ENCODE measurements at regions not wholly inside any gene's neighbourhood (a gene's known extent, or its start where the extent isn't known, plus 50 kb on each side); places are given as distances from the start of the nearest gene placed in this dataset.
A peak's percentile ranks its signal among the peaks of the same experiment; 100 is the strongest.

DNA sequence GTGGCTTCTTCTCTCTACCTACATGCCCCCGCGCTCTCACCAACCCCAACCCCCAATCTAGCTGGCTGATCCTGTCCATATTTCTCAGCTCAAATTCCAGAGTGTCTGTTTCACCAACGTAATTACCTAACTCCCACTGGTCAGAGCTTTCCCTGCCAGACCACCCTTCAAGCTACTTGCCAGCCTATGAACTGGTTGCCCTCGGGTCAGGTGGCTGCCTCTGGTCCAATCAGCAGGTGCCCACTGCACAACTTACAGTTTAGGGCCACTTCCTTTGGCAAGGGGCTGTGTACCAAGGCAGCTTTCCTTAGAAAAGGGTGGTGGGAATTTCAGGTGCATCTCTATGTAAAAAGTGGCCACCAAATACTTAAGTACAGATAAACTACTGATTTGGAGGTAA lies 92.2 kb upstream of the SLC30A5 start:
- TF ChIP-seq, protein P1, sequence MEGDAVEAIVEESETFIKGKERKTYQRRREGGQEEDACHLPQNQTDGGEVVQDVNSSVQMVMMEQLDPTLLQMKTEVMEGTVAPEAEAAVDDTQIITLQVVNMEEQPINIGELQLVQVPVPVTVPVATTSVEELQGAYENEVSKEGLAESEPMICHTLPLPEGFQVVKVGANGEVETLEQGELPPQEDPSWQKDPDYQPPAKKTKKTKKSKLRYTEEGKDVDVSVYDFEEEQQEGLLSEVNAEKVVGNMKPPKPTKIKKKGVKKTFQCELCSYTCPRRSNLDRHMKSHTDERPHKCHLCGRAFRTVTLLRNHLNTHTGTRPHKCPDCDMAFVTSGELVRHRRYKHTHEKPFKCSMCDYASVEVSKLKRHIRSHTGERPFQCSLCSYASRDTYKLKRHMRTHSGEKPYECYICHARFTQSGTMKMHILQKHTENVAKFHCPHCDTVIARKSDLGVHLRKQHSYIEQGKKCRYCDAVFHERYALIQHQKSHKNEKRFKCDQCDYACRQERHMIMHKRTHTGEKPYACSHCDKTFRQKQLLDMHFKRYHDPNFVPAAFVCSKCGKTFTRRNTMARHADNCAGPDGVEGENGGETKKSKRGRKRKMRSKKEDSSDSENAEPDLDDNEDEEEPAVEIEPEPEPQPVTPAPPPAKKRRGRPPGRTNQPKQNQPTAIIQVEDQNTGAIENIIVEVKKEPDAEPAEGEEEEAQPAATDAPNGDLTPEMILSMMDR (IDR thresholded peaks at IDR 0.05; ENCODE audit: borderline replicate concordance, control extremely low read depth, extremely low read depth, insufficient read depth, missing control alignments): no peak
- DNase-seq (ENCODE audit: low spot score): no peak
- in situ Hi-C loops (cut with MboI; ENCODE audit: low sequenced_read_pairs, unreplicated experiment): loop anchor here (25.0 kb wide), 4 partner anchors 339 to 1764 kb away; no protein-coding TSS in a partner anchor

DNA sequence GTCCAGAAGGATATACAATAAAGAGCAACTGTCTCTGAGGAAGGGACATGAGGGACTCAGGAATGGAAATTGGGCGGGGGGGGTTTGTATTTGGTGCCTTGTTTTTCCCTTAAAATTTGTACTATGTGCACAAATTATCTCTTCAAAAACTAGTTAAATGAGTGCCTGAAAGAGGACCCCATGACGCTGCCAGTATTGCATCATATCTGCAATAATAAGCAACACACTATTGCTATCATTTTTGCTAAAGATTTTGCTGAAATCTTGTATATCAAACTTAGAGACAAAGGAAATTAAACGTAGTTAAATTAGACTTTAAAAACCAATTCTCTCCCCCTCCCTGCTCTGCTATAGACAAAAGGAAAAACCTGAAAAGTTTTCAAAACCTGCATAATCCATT lies 89.7 kb upstream of the SLC30A5 start:
- no peak for DNase-seq (ENCODE audit: low spot score)
- TF ChIP-seq, protein P1 (IDR thresholded peaks at IDR 0.05; ENCODE audit: borderline replicate concordance, control extremely low read depth, extremely low read depth, insufficient read depth, missing control alignments): no peak
- in situ Hi-C loops (cut with MboI; ENCODE audit: low sequenced_read_pairs, unreplicated experiment): loop anchor here (25.0 kb wide), 4 partner anchors 342 to 1767 kb away; no protein-coding TSS in a partner anchor

DNA sequence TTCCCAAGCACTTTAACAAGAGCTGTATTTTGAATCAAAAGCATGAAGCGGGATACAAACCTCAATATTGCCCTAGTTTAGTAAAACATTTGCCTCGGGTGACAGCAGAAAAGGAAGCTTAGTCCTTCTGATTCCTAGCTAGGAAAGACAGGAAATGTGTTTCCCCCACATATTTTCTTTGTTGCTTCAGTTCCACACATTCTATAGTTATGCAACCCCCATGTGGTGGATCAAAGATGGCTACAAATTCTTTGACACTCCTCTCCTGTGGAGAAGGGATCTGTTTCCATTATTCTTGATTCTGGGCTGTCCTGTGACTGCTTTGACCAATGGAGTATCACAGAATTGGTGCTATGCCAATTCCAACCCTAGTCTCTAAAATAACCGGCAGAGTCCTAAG lies 89.1 kb upstream of the SLC30A5 start:
- no peak for DNase-seq (ENCODE audit: low spot score)
- in situ Hi-C loops (cut with MboI; ENCODE audit: low sequenced_read_pairs, unreplicated experiment): loop anchor here (25.0 kb wide), 4 partner anchors 342 to 1767 kb away; no protein-coding TSS in a partner anchor
- TF ChIP-seq, protein P1 (IDR thresholded peaks at IDR 0.05; ENCODE audit: borderline replicate concordance, control extremely low read depth, extremely low read depth, insufficient read depth, missing control alignments): no peak

- DNase-seq (ENCODE audit: low spot score): no peak
- TF ChIP-seq, protein P1 (IDR thresholded peaks at IDR 0.05; ENCODE audit: borderline replicate concordance, control extremely low read depth, extremely low read depth, insufficient read depth, missing control alignments): no peak
- in situ Hi-C loops (cut with MboI; ENCODE audit: low sequenced_read_pairs, unreplicated experiment): loop anchor here (25.0 kb wide), 4 partner anchors 344 to 1769 kb away; no protein-coding TSS in a partner anchor
Measured at GRCh38 chr5:69006030-69006429, 87.8 kb upstream of the SLC30A5 start.

DNA sequence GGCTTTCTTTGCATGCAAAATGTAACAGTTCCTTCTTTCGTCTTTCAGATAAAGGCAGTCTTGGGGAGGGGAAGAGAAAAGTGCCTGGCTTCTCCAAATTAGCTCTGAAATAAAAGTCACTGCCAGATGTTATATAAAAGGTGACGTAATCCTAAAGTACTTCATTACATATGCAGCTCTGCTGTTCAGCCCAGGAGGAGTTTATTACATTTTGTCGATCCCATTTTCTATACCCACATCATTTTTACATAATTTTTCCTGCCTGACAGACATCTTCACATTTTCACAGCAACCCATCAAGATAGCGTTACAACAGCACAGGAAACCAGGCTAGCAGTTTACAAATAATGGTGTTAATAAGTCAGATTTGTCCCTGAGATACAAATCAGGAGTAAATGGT lies 86.7 kb upstream of the SLC30A5 start:
- in situ Hi-C loops (cut with MboI; ENCODE audit: low sequenced_read_pairs, unreplicated experiment): loop anchor here (25.0 kb wide), 4 partner anchors 345 to 1770 kb away; no protein-coding TSS in a partner anchor
- TF ChIP-seq, protein P1 (IDR thresholded peaks at IDR 0.05; ENCODE audit: borderline replicate concordance, control extremely low read depth, extremely low read depth, insufficient read depth, missing control alignments): no peak
- DNase-seq (ENCODE audit: low spot score): no peak

GRCh38 chr5:69007726-69008368 lies 86.0 kb upstream of the SLC30A5 start:
- in situ Hi-C loops (cut with MboI; ENCODE audit: low sequenced_read_pairs, unreplicated experiment): loop anchor here (25.0 kb wide), 4 partner anchors 346 to 1771 kb away; no protein-coding TSS in a partner anchor
- peak; percentile 61 for DNase-seq (ENCODE audit: low spot score)
- TF ChIP-seq, protein P1 (IDR thresholded peaks at IDR 0.05; ENCODE audit: borderline replicate concordance, control extremely low read depth, extremely low read depth, insufficient read depth, missing control alignments): peak; percentile 95

Data from GM13976 (cell line).